ENCODE measurements at regions not wholly inside any gene's neighbourhood (a gene's known extent, or its start where the extent isn't known, plus 50 kb on each side); places are given as distances from the start of the nearest gene placed in this dataset.

DNA sequence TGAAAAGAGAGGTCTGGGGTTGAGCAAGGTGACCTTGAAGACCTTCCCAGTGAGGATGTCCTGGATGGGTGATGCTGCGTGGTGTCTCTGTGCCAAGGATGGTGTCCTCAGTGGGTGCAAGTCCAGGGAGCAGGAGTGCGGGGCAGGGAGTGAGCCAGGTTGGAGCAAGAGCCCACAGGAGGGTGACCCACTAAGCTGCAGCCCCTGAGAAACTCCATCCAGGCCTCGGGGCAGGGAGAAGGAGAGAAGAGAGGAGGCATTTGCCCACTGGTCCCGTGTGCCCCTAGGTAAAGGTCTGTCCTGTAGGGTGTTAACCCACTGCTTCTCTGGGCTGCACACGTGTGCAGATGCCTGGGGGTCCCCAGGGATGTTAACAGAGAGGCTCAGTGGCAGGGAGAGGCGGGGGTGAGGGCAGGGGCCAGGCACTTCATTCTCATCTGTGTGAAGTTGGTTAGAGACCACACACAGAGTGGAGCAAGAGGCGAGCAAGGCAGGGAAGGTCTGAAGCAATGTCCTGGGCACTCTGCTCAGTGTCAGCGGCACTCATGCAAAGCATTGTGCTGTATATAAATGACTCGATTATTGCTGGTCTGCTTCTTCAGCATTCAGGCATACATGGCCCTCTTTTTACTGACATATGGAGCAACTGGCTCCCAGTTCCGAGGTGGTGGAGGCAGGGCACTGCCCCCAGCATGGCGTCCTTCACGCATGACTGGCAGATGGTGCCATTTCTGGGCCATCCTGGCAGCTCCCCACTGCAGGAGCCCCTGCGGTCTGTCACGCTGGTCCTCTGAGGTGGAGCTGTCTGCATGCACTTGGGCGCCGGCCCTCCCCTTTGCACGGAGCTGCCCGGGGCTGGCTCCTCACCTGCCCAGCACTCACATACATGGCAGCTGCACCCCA, 117.2 kb upstream of the HS6ST1 start:
- H3K4me3 ChIP-seq = no peak overlapping the region
- H3K4me1 ChIP-seq = peaks cover 71% of the 10 kb centered on the region
- H3K36me3 ChIP-seq = no peaks in the 10 kb centered on the region
- H3K27me3 ChIP-seq = no peaks in the 10 kb centered on the region
- H3K27ac ChIP-seq = peak overlapping the region; percentile 23; the same call in 1 of the 2 replicates
- H4K20me1 ChIP-seq = no peaks in the 10 kb centered on the region
- H3K9ac ChIP-seq = no peak overlapping the region
- TF ChIP-seq Cebpa-rat (IDR thresholded peaks at IDR 0.05) = no peak
- H3K4me2 ChIP-seq = peak overlapping the region; percentile 98
- no peaks in the 10 kb centered on the region for H3K9me3 ChIP-seq

DNA sequence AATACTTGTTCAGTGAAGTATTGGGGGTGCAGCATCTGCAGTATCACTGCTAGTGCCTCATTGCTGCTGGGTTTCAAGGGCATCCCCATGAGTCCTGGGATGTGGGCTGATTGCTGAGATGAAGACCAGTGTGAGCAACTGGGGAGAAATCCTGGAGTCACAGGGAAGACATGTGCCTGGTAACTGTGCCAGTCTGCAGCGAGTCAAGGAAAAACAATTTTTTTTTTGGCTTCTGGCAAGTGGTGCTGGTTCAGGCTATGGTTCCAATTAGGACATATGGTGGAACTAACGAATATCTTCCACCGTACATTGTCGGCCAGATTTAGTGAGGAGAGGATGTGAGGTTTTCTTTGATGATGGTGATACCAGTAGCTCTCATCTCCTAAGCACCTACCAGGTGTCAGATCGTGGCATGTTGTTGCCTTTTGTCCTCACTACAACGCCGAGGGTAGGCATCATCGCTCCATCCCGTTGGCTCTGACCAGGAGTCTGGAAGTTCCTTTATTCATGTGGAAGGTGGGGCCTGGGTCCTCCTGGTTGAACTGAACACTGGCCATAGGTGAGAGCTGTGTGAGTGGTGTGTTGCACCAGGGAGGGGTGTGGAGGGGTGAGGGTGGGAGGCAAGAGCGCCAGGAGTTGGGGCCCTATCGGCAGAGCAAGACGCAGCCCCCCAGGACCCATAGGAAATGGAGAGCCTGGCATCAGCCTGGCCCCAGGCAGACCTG, 118.0 kb upstream of the HS6ST1 start:
- peak overlapping the region; percentile 36; the same call in 1 of the 2 replicates for H3K4me3 ChIP-seq
- TF ChIP-seq Cebpa-rat (IDR thresholded peaks at IDR 0.05) = no peak
- 0 out of 2 replicates have a peak overlapping the region, but pooled peaks have one; percentile 43 for H3K9ac ChIP-seq
- H4K20me1 ChIP-seq = no peaks in the 10 kb centered on the region
- no peaks in the 10 kb centered on the region for H3K9me3 ChIP-seq
- H3K27ac ChIP-seq = peak overlapping the region; percentile 98
- no peaks in the 10 kb centered on the region for H3K27me3 ChIP-seq
- H3K4me1 ChIP-seq = peaks cover 79% of the 10 kb centered on the region
- peak overlapping the region; percentile 98 for H3K4me2 ChIP-seq
- no peaks in the 10 kb centered on the region for H3K36me3 ChIP-seq

DNA sequence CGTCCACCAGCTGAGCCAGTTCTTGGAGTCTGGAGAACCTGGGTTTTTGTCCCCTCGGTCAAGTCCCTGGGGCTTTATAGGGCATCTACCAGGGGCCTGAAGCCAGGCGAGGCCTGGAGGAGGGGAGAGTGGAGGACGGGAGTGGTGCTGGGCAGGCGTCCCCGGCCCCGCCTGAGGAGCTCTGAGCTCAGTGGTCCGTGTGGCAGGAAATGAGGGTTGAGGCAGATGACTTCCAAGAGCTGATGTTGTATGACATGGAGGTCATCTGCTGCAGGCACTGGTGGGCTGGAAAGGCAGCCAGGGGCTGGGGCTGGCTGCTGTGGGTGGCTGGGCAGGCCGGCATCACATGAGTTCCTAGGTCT, 118.5 kb upstream of the HS6ST1 start:
- H3K4me3 ChIP-seq = peak overlapping the region; percentile 36
- H3K9ac ChIP-seq = peak overlapping the region; percentile 43; the same call in 1 of the 2 replicates
- no peaks in the 10 kb centered on the region for H3K36me3 ChIP-seq
- no peak for TF ChIP-seq Cebpa-rat (IDR thresholded peaks at IDR 0.05)
- peak overlapping the region; percentile 98 for H3K27ac ChIP-seq
- no peaks in the 10 kb centered on the region for H4K20me1 ChIP-seq
- peaks cover 85% of the 10 kb centered on the region for H3K4me1 ChIP-seq
- no peaks in the 10 kb centered on the region for H3K27me3 ChIP-seq
- H3K9me3 ChIP-seq = no peaks in the 10 kb centered on the region
- peak overlapping the region; percentile 98 for H3K4me2 ChIP-seq

DNA sequence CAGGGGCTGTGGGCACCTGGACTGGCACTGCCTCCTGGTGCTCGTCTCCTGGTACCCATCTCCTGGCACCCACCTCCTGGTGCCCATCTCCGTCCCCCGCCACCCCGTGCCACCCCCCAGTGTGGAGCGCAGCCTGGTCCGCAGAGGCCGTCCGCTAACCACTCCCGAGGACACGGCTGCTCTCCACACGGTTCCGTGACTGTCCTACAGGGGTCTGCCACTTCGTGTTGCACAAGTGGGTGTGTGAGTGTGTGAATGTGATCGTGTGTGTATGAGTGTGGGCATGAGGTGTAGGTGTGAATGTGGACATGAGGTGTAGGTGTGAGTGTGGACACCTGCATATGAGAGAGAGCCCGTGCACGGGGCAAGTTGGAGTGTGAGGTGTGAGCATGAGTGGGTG, 119.4 kb upstream of the HS6ST1 start:
- no peaks in the 10 kb centered on the region for H3K27me3 ChIP-seq
- TF ChIP-seq Cebpa-rat (IDR thresholded peaks at IDR 0.05) = no peak
- H3K9ac ChIP-seq = peak overlapping the region; percentile 43; the same call in 1 of the 2 replicates
- H3K36me3 ChIP-seq = no peaks in the 10 kb centered on the region
- H3K4me1 ChIP-seq = peaks cover 94% of the 10 kb centered on the region
- no peaks in the 10 kb centered on the region for H4K20me1 ChIP-seq
- H3K9me3 ChIP-seq = no peaks in the 10 kb centered on the region
- peak overlapping the region; percentile 98 for H3K27ac ChIP-seq
- peak overlapping the region; percentile 98 for H3K4me2 ChIP-seq
- no peak overlapping the region for H3K4me3 ChIP-seq

DNA sequence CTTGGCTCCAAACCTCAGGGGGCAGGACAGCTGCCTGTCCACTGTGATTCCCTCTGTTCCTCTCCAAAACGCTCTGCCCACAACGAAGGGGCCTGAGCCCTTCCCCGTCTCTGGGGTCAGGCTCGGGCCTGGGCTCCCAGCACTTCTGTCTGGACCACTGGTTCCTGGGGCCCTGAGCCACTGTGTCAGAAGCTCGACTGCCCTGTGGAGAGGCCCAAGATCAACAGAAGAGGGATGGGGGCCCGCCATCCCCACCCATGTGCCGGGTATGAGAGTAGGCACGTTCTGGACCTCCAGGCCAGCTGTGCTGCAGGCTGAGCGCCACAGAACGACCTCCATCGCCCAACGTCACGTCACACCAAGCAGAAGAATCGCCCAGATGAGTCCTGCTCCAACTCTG, 119.9 kb upstream of the HS6ST1 start:
- Histone ChIP-seq H4K20me1 (no peaks in the 10 kb centered on the region), H3K9me3 (no peaks in the 10 kb centered on the region), H3K27me3 (no peaks in the 10 kb centered on the region), H3K4me2 (peak overlapping the region; percentile 98), H3K27ac (peak overlapping the region; percentile 98), H3K36me3 (no peaks in the 10 kb centered on the region), H3K4me3 (no peak overlapping the region), H3K9ac (no peak overlapping the region; the same call in 1 of the 2 replicates), H3K4me1 (peaks cover 99% of the 10 kb centered on the region)
- no peak for TF ChIP-seq Cebpa-rat (IDR thresholded peaks at IDR 0.05)

DNA sequence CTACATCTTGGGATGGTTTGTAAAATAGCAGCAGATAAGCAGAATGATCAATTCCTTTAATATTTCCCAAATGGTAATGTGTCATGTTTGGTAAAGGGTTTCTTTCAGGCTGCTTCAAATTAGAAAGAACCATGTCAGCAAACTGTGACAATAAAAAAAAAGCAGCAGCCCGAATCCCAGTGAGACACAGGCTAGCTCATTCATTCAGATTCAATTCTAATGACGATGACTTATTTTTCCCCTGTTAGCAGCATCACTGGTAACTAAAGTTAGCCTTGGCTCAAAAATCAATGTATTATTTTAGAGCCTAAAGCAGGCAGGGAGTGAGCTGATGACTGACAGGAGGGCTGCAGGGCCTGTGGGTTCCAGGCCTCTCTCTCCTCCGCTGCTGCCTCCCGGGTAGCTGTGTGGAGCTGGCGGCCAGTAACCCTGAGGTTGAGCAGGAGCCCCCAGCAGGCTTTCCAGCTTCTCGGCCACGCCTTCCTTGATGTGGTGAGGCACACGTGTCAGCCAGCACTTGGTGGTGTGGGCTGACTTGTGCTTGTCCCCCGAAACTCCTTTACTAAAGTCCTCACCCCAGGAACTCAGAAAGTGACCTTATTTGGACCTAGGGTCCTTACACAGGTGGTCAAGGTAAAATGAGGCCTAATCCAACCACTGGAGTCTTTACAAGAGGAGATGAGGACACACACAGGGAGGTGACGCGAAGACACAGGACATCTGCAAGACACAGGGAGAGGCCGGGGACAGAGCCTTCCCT, 120.5 kb upstream of the HS6ST1 start:
- Histone ChIP-seq H3K9me3 (no peaks in the 10 kb centered on the region), H3K36me3 (no peaks in the 10 kb centered on the region), H3K4me1 (peaks cover 100% of the 10 kb centered on the region), H3K4me3 (no peak overlapping the region), H3K27ac (peak overlapping the region; percentile 98), H3K27me3 (no peaks in the 10 kb centered on the region), H3K9ac (peak overlapping the region; percentile 92; the same call in 1 of the 2 replicates), H3K4me2 (peak overlapping the region; percentile 98), H4K20me1 (no peaks in the 10 kb centered on the region)
- TF ChIP-seq Cebpa-rat (IDR thresholded peaks at IDR 0.05) = no peak

DNA sequence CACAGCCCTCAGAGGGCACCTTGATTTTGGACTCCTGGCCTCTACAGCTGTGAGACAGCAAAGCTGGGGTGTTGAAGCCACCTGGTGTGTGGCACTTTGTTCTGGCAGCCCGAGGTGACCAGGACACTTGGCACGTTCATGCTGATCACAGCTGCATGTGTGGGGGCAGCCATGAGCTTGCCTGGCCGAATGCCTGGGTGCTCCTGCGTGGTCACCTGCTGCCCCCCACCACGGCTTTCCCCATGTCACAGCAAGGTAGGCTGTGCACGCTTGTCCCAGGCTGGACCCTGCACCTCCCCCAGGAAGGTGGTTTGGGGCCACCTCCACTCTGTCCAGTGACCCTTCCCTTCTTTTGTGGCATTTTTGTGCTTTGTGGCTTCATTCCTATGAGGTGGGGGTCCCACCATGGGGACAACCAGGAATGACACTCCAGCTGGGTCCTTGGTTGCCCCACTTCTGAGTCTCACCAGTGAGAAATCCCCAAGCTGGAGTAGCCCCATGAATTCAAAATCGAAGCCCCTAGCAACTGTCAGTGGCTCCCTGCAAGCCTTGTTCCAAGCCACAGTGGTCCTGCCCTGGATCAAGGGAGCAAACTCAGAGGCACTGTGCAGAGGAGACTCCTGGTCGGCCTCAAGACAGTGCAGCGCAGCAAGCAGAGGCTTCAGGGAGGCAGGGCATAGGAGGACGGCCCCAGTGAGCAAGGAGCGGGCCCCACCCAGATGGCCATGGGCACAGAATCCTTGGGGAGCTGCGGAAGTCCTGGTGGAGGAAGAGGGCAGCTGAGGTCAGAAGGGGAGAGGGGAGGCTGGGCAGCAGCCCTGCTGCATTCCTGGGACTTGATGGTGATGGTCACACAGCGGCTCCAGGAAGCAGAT, 121.4 kb upstream of the HS6ST1 start:
- peak overlapping the region; percentile 98 for H3K27ac ChIP-seq
- TF ChIP-seq Cebpa-rat (IDR thresholded peaks at IDR 0.05) = no peak
- no peaks in the 10 kb centered on the region for H3K27me3 ChIP-seq
- H3K4me1 ChIP-seq = peaks cover 100% of the 10 kb centered on the region
- H3K4me2 ChIP-seq = peak overlapping the region; percentile 98
- peak overlapping the region; percentile 74 for H3K4me3 ChIP-seq
- H3K9me3 ChIP-seq = no peaks in the 10 kb centered on the region
- no peaks in the 10 kb centered on the region for H3K36me3 ChIP-seq
- peak overlapping the region; percentile 92 for H3K9ac ChIP-seq
- H4K20me1 ChIP-seq = peaks cover under 1% of the 10 kb centered on the region; the same call in 1 of the 2 replicates

DNA sequence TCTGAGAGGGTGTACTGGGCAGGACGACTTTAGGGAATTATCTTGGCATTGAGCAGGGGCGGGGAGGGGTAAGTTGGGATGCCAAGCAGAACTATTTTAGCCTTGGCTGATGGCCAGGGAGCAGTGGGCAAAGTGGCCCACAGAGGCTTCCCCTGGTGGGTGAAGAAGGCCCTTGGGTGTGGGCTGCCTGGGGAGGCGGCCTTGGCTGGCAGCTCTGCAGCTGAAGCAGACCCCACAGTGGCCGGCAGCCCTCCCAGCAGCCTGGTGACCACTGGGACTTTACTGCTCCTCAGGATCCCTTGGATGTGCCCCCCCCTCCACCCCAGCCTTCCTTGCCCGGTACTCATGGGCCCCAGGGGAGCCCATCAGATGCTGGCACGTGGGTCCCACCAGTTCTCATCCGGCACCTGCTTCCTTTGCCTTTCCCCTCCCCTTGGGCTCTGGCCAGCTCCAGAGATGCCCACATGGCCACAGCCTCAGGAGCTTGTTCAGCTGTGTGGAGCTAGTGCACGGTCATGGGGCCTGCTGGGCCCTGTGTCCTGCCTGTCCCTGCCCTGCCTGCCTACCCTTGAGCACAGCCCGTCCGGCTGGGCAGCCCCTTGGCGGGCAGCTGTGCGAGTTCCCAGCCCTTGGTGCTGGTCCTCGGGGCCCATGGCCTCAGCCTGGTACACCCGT, 122.1 kb upstream of the HS6ST1 start:
- peak overlapping the region; percentile 98 for H3K27ac ChIP-seq
- H3K9ac ChIP-seq = peak overlapping the region; percentile 92
- H3K4me1 ChIP-seq = peaks cover 100% of the 10 kb centered on the region
- peaks cover 9% of the 10 kb centered on the region; the same call in 1 of the 2 replicates for H4K20me1 ChIP-seq
- peak overlapping the region; percentile 98 for H3K4me2 ChIP-seq
- no peaks in the 10 kb centered on the region for H3K36me3 ChIP-seq
- TF ChIP-seq Cebpa-rat (IDR thresholded peaks at IDR 0.05) = no peak
- peak overlapping the region; percentile 74 for H3K4me3 ChIP-seq
- no peaks in the 10 kb centered on the region for H3K27me3 ChIP-seq
- no peaks in the 10 kb centered on the region for H3K9me3 ChIP-seq

Data from BLaER1 (cell line).